Left renal pelvis (tissue), 4 donors: ENCODE measurements at regions not wholly inside any gene's neighbourhood (a gene's known extent, or its start where the extent isn't known, plus 50 kb on each side); places are given as distances from the start of the nearest gene placed in this dataset.

Experiments
- DNase-seq, 4 donors: peaks; one replicate each; pipeline ENCODE4 v3.0.0-alpha.2; 2013; ENCODE audit warnings: low read depth in 4 of 4, low spot score in 3 of 4

DNA sequence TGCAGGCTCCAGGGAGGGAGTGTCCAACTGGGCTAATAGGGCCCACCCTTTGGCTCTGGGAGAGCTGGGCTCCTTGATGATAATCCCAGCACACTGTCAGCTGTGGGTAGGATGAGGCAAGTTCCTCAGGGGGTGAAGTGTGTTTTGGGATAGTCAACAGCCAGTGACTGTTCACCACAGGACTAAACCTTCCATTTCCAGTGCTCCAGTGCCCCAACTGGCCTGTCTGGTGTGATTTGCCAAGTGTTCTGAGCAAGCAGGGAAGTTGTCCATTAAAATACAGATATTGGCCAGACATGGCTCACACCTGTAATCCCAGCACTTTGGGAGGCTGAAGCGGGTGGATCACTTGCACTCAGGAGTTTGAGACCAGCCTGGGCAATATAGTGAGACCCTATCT, 150.9 kb downstream of the TM9SF2 start:
- DNase-seq: no peak

- no peak for DNase-seq
These were observed 149.7 kb downstream of the TM9SF2 start for GRCh38 chr13:99651016-99651415.

- no peak for DNase-seq
These were observed 149.1 kb downstream of the TM9SF2 start for GRCh38 chr13:99650410-99650809.

DNA sequence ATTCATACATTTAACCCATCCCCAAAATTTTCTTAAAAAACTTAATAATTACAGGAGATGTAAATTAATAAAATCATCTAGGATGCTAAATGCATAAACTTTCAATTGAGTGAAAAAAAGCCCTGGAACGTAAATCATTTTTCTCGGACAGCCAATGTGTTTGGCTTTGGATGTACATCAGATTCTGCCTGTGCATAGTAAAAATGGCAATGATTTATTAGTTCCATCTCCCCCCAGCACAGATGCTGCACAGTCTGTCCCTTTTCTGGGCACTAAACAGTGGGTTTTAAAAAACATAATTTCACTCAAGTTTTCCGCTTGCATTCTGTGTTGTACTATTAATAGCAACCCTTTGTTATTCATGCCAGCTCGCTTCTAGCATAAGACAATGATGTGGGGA, 147.7 kb downstream of the TM9SF2 start:
- no peak for DNase-seq

GRCh38 chr13:99648066-99648665, 146.9 kb downstream of the TM9SF2 start:
- DNase-seq: no peak

- DNase-seq: no peak
These were observed 146.3 kb downstream of the TM9SF2 start for GRCh38 chr13:99647596-99647985.

GRCh38 chr13:99646866-99647595, 145.8 kb downstream of the TM9SF2 start:
- DNase-seq: no peak

- DNase-seq: no peak
These were observed 141.6 kb downstream of the TM9SF2 start for GRCh38 chr13:99642841-99643240.

- DNase-seq: no peak
These were observed 140.7 kb downstream of the TM9SF2 start for GRCh38 chr13:99642006-99642405.

GRCh38 chr13:99640260-99640659, 139.0 kb downstream of the TM9SF2 start:
- DNase-seq: no peak

- DNase-seq: no peak
These were observed 137.9 kb downstream of the TM9SF2 start for GRCh38 chr13:99639126-99639525.

GRCh38 chr13:99636728-99637353, 135.6 kb downstream of the TM9SF2 start:
- no peak for DNase-seq

DNA sequence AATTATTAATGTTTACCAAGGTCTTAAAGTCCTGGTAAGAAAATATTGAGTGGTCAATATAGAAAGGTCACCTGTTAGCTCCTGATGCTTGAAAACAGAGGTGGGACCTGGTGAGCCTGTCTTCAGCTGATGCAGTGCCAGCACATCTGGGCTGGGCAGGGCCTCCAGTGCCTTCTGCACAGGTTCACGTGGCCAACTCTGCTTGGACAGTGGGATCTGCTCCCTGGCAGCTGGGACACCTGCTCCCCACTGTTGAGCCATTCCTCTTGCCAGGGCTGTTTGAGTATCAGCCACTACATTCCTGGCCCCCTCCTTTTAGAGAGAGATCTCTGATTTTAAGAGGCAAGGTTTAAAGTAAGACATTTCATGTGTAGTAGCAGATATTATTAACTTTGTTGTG, 135.0 kb downstream of the TM9SF2 start:
- no peak for DNase-seq

DNA sequence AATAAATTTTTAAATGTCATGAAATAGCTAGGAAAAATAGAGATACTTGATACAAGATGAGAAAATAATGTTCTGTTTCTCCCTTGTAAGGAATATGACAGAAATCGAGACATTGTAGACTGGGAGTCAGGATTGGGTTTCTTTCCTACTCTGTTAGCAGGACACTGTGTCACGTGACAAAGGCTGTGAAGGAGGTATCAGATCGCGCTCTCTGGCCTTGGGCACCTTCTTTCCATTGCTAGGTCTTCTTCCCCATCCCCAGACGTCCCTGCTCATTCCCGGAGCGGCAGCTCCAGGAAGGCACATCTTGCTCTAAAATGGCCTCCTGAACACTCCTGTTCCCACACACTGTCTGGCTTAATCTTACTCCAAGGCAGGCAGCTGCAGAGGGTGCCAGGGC, 133.4 kb downstream of the TM9SF2 start:
- DNase-seq: no peak

DNA sequence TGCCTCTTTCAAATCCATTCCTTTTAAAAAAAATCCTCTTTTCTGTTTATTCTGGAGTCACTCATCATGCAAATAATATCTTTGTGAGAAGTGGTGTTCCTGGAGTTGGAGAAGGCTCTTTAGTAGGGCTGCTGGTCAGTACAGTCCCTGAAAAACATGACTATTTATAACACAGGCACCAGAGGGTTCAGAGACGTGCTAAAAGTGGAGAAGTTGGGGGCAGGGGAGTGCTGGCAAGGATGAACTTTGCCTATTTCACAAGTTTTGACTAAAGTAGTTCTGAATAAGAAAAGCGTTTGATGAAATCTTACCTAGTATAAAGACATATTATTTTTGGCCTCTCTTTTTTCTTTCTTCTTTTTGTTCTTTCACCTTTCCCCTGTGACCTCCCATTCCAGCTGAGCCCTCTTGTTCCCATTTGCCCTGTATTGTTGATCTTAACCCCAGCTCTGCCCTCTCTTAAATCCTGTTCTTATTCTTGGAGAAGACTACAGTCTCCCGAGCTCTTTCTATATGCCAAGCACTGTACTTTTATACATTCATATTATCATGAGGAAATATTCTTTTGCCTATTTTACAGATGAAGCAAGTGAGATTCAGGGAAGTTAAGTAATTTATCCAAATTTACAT, 129.1 kb downstream of the TM9SF2 start:
- DNase-seq: no peak

DNA sequence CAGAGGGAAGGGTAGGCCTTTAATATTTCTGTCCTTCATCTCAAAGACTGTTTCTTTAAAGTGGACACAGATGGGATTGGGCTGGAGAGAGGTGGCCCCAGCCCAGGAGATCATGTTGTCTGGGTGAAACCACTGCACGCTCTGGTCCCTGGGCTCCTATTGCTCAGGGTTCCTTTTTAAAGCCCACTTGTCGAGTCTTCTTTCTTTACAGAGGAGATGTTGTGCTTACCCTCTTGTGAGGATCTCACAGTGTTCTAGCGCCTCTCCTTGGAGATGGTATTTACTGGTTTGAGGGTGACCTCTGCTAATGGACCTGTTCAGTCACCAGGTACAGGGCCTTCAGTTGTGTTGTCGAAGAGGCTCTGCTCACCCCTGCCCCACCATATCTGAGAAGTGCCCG, 128.4 kb downstream of the TM9SF2 start:
- DNase-seq: no peak

DNA sequence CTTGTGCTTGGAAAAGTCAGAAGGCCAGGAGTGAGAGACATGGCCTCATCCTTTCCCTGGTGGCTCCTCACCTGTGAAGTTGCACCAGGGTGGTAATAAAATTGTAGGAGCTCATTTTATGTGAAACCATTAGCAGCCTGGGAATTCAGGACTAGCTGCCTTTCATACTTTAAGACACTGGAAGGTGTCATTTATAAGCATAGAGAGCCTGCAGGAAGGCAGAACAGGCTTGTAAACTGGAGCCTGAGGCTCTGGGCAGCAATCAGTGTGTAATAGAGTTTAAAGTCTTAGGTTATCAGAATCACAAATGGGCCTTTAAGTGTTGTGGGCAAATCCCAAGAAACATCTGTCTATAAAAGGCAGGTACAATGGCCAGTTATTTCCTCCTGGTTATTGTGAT, 127.2 kb downstream of the TM9SF2 start:
- DNase-seq: no peak

GRCh38 chr13:99626461-99627082, 125.3 kb downstream of the TM9SF2 start:
- no peak for DNase-seq

- no peak for DNase-seq
These were observed 123.8 kb downstream of the TM9SF2 start for GRCh38 chr13:99624936-99625540.

DNA sequence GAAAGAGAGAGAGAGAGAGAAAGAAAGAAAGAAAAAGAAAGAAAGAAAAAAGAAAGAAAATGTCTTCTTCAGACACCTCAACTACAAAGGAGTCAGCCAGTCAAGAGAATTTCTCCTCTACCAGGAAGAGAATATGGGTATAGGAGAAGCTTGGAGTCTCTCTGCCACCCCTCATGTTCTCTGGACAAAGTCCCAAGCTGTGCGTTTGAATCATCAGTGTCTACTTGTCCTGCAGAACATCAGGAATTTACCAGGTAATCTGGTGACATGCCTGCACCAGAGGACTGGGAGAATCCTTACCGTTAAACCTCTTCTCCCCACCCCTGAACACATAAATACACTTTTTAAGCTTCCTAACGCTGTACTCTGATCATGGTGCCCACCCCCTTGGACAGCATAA, 119.5 kb downstream of the TM9SF2 start:
- DNase-seq: no peak

- no peak for DNase-seq
These were observed 117.9 kb downstream of the TM9SF2 start for GRCh38 chr13:99619207-99619606.
